ENCODE measurements at regions not wholly inside any gene's neighbourhood (a gene's known extent, or its start where the extent isn't known, plus 50 kb on each side); places are given as distances from the start of the nearest gene placed in this dataset.

DNA sequence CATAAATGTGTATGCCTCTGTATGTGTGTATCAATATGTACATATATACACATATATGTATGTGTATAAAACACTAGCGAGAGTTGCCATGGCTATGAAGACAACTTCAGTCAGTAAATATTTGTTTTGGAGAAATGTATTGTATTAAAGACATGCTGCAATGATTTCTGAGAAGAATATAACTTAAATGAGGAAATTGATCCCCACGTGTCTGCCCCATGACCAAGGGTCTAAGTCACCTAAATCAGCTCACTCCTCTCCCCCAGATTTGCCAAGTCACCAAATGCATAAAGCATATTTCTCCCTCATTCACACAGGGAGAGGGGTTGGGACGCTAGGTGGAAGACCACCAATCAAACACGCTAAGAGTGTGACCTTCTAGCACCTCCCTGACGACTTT lies 58.3 kb upstream of the LYST start:
- DNase-seq = no peak

DNA sequence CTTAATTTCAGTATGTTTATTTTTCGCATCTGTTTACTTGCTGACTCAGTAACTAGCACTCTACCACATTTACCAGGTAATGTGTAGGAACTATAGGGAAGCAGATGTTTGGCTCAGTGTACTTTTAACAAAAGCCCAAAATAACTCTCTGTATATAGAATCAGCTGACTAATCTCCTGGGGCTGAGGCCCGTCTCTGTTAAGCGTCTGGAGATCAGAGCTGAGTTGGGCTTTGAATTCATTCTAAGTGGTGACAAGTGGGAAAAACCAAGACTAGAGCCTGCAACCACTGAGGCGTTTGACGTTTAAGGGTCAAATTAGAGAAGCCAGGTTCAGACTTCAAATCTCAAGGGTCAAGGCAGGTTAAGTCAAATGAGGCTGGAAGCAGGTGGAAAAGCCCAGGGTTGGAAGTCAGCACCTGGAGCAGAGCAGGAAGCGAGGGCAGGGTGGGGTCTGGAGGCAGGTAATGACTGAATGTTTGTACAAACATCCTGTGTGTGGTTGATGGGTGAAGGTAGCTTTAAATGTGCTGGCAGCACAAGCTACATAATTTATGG lies 56.8 kb upstream of the LYST start:
- DNase-seq = peak; percentile 69

DNA sequence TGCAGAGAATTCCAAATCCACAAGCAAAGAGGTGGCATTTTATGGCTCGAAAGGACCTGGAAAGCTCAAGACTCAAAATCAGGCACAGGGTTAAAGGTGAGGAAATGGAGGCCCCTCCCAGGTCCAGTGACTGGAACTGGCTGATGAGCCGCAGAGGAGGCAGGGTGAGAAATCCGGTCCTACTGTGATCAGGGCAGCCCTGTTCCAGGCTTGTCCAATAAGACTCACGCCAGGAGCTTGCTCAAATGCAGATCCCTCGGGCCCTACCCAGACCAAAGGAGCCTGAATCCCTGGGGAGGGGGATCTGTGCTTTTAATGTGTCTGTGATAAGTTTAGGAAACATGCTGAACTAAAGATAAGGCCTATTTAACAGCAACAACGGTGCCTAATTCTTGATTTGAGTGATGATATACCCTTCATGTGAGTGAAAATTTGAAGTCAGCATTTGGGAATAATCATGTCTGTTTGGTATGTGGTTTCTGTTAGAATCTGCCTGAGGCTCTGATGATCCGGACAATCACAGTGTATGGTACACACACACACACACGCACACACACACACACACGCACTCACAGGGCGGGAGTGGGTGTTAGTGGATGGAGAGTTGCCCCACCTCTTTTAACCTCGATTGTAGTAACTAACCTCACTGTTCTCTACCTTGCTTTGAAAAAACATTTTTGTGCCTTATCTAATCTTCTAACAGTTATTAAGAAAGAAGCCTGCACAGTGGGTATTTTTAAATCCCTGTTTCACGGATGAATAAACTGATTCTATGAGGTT lies 54.1 kb upstream of the LYST start:
- no peak for DNase-seq

DNA sequence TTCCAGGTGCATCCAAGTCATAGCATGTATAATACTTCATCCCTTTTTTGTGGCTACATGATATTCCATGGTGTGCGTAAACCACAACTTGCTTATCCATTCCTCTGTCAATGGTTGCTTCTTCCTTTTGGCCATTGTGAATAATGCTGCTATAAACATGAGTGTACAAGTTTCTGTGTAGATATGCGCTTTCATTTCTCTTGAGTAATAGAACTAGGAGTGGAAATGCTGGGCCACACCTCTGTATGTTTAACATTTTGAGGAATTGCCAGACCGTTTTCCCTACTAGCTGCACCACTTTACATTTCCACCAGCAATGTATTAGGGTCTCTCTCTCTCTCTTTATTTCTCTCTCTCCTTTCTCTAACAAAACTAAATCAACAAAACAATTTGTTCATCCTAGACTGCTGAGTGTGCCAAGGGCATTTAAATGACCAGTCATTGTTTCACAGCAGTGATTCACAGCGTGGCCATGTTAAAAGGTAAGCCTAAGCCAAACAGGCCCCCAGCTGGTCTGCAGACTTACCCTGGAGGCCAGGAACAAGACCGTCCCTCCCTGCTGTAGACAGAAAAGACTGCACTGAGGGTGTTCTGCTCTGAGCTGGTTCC lies 53.2 kb upstream of the LYST start:
- DNase-seq = peak; percentile 29

DNA sequence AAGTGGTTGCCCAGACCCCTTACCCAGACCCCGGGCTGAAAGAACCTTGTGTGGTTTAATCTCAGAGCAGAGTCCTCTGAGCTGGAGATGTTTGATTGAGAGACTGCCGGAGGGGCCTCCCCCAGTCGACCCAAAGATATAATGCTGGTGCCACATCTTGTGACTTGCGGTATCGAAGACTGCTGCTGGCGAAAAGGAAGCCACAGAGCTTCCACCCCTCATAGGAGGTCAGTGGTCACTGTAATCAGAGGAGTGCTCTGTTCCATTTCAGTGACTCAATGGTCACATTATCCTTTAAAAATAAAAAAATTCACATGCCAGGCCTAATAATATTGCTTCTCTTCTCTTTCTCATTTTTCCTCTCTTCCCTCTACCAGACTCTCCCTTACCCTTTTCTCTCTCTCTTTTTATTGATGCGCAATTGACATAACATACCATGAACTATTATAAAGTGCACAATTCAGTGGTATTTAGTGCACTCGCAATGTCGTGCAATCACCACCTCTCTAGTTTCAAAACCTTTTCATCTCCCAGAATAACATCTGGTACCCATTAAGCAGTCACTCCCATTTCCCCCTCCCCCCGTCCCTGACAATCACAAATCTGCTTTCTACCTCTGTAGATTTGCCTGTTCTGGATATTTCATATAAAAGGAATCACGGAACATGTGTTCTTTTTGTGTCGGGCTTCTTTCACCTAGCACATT lies 52.6 kb upstream of the LYST start:
- DNase-seq = no peak

DNA sequence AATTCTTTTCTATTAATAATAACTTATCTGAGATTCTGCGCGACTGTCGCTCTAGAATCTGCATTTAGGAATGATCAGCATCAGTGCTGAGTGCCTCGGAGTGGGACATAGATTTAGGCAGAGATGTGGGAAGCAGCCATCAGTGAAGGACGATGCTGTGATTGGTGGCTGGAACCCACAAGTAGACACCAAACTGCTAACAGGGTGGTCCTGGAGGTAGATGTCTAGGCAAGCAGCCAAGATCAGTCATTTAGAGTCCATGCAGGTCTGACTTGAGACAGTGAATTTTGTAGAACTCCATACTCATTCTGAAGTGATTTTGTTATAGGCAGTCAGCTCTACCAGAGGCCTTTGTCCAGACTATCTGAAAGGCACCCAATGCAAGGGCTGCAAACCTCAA lies 51.8 kb upstream of the LYST start:
- DNase-seq = no peak

DNA sequence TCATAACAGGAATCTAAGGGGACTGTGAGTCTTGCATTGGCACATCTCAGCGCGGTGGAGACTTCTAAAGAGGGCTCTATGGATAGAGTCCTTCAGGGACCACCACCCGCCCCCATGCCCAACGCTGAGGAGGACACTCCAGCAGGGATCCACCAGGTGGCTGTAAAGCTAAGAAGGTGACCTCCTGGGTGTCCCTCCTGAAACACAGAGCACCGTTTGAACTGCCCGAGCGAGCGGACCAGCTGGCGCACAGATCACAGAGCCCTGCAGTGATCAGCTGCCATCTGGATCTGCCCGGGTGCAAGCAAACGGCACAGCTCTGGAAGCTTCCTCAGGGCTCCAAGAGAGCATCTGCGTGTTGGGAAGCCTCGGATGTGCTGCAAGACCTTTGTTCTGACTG lies 51.3 kb upstream of the LYST start:
- DNase-seq = no peak

DNA sequence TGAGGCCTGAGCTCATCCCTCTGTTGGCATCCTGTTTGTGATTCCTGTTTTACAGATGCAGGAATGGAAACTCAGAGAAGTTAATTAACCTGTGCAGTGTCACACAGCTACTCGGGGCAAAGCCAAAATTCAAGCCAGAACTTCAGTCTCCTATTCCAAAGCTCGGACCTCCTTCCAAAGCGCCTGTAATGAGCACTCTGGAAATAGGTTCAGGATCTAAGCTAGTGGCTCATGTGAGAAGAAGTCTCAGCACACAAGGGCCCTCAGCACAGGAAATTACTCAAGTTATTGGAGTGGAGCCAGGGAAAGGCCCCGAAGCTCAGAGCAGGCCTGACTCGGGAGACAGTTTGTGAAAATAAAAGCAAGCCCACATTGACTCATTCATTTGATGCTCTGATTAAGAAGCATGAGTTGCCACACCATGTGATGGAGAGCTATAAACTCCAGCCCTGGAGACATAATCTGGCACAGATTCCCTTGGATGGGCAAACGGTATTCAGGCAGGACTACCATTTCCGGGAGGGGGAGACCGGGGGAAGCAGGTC lies 50.6 kb upstream of the LYST start:
- DNase-seq = peak; percentile 57
